HG03354 (cell line): ENCODE measurements at regions not wholly inside any gene's neighbourhood (a gene's known extent, or its start where the extent isn't known, plus 50 kb on each side); places are given as distances from the start of the nearest gene placed in this dataset.
"Not testable (repeated sequence)": the region's sequence is repeated elsewhere in the genome, so short reads cannot be mapped to it uniquely, and the experiment has no call there.

ENCODE experiments used
- ATAC-seq: cut with Tn5 transposase; IDR thresholded peaks from one replicate; pipeline ENCODE4 v1.9.1; 2021; ENCODE audit warnings: mild to moderate bottlenecking; ENCODE audit not compliant: unreplicated experiment, poor library complexity, severe bottlenecking

DNA sequence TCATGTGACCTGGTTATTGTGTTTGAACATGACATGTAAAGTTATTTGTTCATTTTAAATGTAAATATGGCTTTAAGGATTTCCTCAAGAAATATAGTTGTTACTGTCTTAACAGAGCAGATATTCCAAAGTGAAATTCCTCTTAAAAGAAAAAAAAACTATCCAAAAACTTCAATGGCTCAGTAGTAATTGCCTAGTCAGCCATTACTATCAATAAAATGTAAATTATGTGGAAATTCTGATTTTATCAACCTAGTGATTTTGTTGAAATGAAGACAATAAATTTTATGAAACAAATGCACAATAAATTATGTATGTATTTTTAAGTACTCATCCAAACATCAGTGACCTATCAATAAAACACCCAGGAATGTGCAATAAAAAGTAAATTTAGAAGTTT lies 463.3 kb downstream of the TENT5A start:
- no peak for ATAC-seq

DNA sequence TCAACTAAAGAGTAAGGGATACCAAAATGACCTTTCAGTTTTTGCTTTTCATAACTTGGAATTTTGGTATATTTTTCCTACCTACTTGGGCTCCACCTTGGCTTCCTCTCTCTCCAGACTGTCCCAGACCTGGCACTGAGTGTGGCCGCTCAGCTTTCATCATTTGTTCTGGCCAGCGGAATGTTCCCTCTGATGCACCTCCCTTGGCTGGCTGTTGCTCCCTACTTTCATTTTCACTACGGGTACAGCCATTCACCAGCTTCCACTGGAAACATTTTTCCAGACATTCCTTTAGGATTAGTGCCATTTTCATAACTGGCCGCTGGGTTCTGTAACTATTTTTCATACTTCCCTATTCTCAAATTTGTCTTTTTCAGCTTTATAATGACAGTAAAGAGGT lies 487.4 kb downstream of the TENT5A start:
- ATAC-seq = no peak

DNA sequence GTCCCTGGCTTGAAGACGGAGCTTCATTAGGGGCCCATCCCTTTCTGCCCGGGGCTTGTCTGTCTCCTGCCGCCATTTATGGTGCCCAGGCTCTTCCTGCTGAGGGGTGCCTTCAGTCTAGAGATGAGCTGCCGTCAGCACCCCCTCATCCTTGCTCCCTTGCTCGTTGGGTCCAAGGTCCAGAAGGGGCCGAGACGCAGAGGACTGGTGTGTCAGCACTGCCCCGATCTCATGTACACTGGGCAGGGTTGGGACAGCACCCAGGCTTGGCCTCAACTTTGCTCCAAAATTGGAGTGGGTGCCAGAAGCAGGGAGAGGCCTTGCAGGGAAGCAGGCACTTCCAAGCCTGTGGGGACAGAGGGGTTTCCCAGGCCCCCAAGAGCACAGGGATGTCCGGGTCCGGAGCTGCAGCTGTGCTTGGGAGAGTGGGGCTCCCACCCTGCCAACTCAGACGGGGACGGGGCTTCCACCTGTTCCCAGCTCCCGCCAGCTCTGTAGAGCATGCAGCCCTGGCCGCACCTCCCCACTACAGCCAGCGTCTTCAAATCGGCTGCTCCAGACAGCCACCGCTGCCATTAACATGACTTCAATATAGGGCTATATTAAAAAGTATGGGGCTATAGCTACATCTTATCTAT lies 488.8 kb downstream of the TENT5A start:
- ATAC-seq = no peak

DNA sequence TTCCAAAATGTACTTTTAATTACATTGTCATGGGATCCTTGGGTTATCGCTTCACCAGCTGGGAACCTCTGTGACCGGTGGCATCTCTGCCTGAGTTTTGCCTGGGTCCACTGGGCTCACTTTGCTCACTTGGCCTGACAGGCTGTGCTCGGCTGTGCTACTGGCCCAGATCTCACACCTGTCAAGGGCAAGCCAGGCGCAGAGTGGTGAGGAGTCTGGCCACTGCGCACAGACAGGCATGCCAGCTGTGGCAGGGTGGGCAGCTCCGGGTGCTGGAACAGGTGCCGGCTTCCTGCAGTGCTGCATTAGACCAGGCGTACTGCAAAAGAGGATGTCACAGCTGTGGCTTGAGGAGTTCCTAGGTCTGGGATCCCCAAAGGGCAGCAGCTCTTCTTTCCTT lies 489.8 kb downstream of the TENT5A start:
- ATAC-seq = no peak

DNA sequence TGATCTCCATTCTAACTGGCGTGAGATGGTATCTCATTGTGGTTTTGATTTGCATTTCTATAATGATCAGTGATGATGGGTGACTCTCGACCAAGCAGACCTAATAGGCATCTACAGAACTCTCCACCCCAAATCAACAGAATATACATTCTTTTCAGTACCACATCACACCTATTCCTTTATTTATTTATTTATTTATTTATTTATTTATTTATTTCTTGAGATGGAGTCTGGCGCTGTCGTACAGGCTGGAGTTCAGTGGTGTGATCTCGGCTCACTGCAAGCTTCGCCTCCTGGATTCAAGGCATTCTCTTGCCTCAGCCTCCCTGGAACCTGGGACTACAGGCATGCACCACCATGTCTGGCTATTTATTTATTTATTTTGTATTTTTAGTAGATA lies 496.3 kb downstream of the TENT5A start:
- ATAC-seq = not testable (repeated sequence)

DNA sequence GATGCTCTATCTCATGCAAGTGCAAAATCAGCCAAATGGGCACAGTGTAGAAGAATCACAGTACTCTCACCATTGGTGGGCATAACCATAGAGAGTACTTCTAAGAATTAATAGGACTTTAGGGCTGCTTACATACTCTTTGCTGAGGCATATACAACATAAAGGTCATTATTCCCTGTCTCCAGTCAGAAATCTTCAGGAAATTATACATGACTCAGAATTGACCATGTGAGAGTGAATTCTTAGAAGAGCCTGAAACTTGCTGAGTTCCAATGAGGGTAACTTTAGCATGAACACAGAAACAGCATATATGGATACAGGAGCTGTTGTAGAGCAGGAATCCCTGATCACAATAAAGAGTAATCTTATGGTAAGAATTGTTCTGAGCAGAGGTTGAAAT lies 498.7 kb downstream of the TENT5A start:
- no peak for ATAC-seq

DNA sequence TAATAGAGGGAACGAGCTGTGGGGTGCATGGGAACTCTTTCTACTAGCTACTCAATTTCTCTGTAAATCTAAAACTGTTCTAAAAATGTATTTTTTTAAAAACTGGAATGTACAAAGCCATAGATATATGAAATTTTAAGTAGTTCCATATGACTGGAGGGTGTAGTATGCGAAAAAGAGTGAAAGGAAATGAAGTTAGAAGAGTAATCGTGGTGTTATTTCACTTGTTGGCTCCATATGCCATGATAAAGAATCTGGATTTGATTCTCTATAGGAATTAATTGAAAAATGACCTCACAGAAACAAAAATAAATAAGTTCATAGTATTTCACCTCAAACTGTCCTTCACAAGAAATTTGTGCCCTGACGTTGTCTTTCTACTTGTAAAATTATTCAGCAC lies 500.2 kb downstream of the TENT5A start:
- ATAC-seq = no peak

DNA sequence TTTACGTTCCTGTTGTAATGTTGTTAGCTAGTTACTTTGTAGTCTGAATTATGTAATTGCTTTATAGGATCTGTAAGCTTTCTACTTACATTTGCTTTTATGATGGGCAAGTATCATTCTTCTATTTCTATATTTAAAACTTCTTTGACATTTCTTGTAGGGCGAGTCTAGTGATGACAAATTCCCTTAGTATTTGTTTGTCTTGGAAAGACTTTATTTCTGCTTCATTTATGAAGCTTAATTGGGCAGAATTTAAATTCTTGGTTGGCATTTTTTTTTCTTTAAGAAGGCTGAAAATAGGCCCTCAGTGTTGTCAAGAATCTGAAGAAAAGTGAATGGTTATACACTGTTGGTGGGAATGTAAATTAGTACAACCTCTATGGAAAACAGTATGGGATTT lies 506.3 kb downstream of the TENT5A start:
- ATAC-seq = no peak

DNA sequence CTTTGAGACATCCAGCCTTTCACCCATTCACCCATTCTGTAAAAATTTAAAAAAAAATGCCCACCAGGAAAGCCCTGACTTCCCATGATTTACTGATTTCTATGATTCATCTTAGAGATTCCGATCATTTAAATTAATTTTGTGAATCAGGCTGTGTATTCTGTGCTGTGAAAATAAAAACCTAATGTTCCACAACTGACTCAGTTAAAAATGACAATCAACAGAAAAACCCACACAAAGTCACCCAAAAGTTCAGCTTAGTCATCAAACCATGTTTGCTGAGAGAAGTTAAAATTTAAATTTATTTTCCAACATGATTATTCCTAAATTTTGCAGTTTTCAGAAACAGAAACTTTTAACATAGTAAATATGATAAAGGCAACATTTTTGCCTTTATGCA lies 509.9 kb downstream of the TENT5A start:
- no peak for ATAC-seq

DNA sequence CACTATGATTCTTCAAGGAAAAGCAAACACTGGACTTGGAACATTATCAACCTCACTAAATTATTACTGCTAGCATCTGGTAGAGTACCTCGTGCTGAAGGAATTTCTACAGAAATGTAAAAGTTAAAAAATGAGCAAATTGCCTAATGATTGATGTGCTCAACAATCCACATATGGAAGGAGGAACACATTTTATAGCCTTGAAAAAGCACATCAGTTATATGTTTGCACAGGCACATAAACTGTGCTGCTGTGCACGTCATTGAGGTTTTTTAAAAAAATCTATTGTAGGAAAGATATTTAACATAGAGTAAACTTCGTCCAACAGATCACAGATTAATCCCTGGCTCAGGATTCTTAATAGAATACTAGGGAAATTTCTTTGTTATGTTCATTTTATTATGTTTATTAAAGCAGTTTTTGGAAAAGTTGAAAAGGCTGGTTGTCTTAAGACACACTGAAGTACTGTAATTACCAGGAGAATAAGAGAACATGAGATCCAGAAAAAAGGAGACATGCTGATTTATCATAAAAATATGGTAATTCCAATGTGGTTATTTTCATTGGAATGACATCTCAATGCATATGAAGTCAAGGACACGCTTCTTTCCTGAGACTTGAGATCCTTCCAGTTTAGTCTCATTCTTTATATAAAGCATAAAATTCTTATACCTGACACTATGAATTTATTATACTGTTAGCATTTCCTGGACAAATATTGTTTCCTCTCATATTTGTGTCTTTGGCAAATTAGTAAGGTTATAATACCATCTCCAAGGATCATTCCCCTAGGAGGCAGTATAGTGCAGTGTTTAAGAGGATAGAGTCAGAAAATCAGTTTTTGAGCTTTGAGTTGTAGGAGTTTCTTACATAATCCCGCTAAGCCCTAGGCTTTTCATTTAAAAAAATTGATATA lies 511.1 kb downstream of the TENT5A start:
- no peak for ATAC-seq

DNA sequence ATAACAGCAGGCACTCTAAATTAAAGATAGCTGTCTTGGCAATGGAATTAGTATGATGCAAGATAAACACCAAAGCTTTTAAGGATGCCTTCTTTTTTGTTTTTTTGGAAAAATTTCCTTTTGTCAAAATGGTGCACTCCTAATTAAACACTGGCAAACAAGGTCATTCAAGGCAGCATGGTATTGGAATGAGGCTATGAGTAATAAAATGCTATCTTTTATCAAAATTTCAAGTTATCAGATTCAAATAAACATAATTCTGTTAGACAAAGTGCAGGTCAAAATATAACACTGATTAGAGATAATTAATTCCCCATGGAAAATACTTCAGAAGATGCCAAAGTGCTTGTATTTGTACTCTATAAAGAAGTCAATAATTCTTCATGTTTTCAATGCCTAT lies 514.1 kb downstream of the TENT5A start:
- no peak for ATAC-seq

DNA sequence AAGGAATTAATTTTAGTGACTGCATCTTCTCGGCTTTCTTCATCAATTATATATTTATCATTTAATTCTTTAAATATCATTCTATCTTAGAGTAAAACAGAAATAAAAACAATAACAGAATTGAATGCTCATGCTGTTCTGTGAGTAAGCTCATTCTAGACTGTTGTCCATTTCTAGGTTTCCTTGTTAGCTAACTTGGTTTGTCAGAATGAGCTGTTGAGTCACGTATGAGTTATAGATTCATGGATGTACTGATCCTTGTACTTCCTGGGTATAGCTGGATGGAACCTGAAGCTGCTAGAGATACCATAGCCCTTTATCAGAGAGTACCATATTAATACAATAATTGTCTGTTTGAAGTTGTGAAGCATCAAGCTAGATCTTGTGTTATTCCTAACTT lies 515.3 kb downstream of the TENT5A start:
- no peak for ATAC-seq

DNA sequence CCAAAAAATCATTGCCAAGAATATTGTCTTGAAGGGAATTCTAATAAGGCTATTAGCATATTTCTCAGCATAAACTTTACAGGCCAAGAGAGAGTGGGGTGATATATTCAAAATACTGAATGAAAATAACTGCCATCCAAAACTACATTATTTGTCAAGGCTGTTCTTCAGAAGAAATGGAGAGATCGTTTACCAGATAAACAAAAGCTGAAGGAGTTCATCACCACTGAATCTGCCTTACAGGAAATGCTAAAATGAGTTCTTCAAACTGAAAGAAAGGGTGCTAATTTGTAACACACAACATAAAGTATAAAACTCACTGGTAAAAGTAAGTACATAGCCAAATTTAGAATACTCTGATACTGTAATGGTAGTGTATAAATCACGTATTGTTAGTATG lies 517.0 kb downstream of the TENT5A start:
- ATAC-seq = no peak

DNA sequence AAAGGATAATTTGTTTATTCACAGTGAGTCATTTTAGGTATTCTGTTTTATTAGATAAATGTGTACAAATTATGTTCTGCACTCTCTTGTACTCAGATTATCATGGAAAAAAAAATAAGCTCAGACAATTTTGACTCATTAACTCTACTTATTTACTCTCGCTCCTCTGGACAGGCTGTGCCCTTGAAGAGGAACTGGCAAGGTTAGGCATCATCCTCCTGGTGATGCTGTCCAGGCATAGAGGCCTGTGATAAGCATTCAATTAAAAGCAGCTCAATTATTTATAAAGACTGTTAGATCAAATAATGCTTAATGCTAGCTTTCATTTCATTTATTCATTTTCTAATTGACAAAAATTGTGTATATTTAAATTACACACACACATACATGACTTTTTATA lies 518.5 kb downstream of the TENT5A start:
- no peak for ATAC-seq

DNA sequence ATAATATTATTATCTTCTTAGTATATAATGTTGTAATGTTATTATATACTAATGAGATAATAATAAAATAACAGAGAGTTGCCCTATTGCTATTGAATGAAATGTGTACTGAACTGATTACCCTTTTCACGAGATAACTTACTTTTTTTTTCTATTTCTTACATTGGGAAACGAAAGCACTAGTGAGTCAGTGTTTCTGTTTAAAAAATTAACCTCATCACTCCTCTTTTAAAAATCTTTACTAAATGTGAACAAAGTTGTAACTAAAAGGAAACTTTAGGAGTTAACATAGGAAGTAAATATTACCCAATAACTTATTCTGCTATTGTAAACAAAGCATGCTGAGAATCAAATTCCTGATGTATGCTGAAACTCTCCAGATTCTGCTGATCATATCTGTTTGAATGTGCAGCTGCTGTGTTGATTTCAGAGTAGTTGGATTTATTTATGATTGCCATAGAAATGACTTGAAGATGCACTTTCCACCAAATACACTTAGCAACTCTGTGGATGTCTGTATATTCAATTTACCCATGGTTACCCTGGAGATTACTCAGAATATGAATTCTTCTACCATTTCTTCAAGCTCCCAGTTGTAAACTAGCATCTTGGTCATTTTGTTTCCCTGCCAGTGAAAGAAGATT lies 523.4 kb downstream of the TENT5A start:
- ATAC-seq = no peak

DNA sequence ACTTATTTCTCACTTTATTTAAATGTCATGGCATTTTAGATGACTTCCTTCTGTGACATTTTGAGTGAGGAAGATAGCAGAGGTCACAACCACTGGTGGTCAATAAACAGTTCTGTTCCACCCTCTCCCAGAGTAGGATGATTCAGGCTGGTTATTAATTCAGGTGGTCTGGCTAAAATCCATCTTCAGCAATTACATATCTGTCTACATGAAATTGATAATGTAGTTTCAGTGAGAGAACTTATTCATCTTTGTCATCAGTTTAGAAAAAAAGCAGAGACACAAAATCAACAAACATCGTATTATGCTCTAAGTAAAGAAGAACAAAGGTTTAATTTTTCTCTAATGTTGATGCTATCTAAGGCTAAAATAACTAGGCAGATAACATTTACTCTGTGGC lies 525.5 kb downstream of the TENT5A start:
- ATAC-seq = no peak

DNA sequence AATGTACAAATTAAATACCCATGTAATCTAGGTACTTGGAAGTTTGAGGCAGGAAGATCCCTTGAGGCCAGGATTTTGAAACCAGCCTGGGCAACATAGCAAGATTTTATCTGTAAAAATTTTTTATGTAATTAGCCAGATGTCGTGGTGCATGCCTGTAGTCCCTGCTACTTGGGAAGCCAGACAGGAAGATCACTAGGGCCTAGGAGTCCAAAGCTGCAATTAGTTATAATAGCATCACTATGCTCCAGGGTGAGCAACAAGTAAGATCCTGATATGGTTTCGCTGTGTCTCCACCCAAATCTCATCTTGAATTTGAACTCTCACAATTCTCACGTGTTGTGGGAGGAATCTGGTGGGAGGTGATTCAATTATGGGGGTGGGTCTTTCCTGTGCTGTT lies 535.8 kb downstream of the TENT5A start:
- ATAC-seq = no peak

DNA sequence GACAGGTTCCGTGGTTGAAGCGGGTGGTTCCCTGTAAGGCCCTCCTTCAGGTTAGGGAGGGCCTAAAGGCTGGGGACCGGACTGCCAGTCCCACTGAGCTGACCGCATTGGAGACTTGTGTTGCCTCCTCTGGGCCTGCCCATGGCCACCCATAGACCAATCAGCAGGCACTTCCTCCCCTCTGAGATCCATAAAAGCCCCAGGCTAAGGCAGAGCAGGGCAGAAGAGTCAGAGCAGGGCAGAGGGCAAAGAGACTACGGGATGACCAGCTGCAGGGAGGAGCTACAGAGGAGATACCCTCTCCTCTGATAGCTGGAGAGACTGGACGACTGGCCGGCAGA lies 537.4 kb downstream of the TENT5A start:
- no peak for ATAC-seq

DNA sequence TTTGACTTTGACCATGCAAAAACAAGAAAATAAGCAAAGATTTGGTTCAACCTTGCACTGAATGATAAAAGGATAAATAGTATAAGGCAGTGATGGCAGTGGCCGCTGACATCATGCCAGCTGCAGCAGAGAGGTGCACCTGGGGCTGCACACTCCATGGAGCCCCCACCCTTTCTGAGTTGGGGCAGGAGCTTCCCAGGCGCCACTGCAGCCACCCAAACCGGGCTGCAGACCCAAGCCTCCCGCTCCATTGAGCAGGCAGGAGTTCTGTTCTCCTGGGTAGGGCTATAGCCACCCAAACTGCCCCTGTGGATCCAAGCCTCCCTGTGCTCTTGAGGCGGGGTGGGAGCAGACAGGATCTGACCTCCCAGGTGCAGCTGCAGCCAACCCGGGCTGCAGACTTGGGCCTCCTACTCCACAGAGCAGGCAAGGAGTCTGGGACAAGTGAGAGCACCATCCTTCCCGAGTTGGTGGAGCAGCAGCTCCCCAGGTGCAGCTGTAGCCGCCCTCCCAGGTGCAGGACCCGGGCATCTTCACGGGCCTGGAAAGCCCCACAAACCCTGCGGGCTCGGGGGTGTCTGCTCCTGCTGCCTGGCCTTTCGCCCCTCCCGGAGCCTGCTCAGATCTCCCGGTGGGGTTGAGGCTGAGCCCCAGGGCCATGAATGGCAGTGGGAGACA lies 537.9 kb downstream of the TENT5A start:
- no peak for ATAC-seq

DNA sequence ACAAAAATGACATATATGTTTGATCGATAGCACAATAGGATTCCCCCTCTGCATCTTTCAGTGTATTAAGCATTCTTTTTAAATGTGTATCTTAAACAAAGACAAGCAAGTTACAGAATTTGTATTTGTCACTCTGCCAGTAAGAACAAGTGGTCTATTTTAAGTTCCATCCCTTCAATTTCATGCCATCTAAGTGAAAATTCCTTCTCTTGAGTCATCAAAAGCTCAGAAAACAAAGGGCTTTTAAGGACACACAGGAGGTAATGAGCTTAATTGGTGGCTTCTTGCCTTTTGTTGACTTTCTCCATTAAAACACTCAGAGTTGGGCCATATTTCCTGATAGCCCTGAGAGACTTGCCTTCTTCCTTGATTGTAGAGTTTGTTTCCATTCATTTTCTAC lies 547.8 kb downstream of the TENT5A start:
- ATAC-seq = no peak

DNA sequence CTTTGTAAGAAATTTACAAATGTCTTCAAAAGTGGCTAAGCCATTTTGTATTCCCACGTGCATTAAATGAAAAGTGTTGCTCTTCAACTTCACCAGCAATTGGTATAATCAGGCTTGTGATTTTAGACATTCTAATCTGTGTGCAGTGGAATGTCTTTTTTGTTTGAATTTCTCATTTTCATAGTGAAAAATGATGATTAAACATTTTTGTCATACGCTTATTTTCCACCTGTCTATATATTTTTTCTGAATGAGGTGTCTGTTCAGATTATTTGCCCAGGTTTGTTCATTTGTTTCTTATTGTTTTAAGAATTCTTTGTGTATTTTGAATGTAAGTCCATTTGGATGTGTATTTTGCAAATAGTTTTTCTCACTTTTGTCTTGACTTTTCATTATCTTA lies 558.1 kb downstream of the TENT5A start:
- ATAC-seq = no peak
